NCI-H345 (cell line): ENCODE measurements at regions not wholly inside any gene's neighbourhood (a gene's known extent, or its start where the extent isn't known, plus 50 kb on each side); places are given as distances from the start of the nearest gene placed in this dataset.

ENCODE experiments used
- DNase-seq: peaks from one replicate; lab custom pipeline; 2025; lab: John Stamatoyannopoulos, UW

GRCh38 chr10:132485391-132485790 lies 52.2 kb upstream of the INPP5A start:
- no peak for DNase-seq

- no peak for DNase-seq
Measured at GRCh38 chr10:132486539-132487121, 51.0 kb upstream of the INPP5A start.

GRCh38 chr10:132487241-132488135 lies 50.1 kb upstream of the INPP5A start:
- no peak for DNase-seq
